Brain microvascular endothelial cell (primary cell): ENCODE measurements at regions not wholly inside any gene's neighbourhood (a gene's known extent, or its start where the extent isn't known, plus 50 kb on each side); places are given as distances from the start of the nearest gene placed in this dataset.

Experiments used
- DNase-seq: peaks from one replicate; pipeline ENCODE4 v3.0.0-alpha.2; 2020
- H3K27ac ChIP-seq: fragments of 250-450 bp; sonication (Bioruptor Pico); 2 replicates; pipeline ENCODE4 v1.5.1; 2020; ENCODE audit warnings: mild to moderate bottlenecking, moderate library complexity
- H3K27me3 ChIP-seq: fragments of 250-450 bp; sonication (Bioruptor Pico); replicated peaks from 2 replicates; pipeline ENCODE4 v1.5.1; 2020; ENCODE audit warnings: mild to moderate bottlenecking
- H3K36me3 ChIP-seq: fragments of 250-450 bp; sonication (Bioruptor Pico); replicated peaks from 2 replicates; pipeline ENCODE4 v1.5.1; 2020; ENCODE audit warnings: mild to moderate bottlenecking
- H3K4me3 ChIP-seq: 2 replicates; pipeline ENCODE4 v1.5.1; 2011; ENCODE audit warnings: low read depth, mild to moderate bottlenecking, control low read depth, low read length, moderate library complexity
- in situ Hi-C: cut with HindIII; loops from 2 replicates; pipeline ENCODE4 v1.10.0; 2017; ENCODE audit warnings: low sequenced_read_pairs, low pct_ligation_motif_present
- TF ChIP-seq, protein P1 (sequence below): IDR thresholded peaks from 2 replicates; pipeline ENCODE4 v1.5.1; 2011; ENCODE audit warnings: low read depth, mild to moderate bottlenecking, moderate library complexity, low read length, control low read depth, inconsistent platforms; ENCODE audit errors: missing control alignments

DNA sequence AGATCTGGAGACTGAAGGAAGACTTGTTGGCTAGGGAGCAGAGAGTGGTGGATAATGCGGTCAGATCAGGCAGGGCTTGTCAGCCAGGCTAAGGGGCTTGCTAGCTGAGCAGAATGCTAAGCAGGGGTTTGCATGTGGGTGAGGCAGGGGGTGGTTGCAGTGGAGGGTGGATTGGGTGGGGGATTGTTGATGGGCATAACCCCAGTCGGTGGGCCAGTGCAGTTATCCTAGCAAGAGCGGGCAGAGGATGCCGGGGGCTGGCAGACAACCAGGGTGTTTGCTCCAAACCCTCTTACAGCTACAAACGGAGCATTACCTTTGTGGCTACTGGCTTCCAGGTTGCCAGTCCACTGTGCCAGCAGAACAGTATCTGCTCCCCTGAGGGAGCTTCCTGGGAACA lies 131.5 kb upstream of the LGALSL start:
- H3K36me3 ChIP-seq = no peaks in the 10 kb centered on the region
- H3K27ac ChIP-seq = no peak overlapping the region

DNA sequence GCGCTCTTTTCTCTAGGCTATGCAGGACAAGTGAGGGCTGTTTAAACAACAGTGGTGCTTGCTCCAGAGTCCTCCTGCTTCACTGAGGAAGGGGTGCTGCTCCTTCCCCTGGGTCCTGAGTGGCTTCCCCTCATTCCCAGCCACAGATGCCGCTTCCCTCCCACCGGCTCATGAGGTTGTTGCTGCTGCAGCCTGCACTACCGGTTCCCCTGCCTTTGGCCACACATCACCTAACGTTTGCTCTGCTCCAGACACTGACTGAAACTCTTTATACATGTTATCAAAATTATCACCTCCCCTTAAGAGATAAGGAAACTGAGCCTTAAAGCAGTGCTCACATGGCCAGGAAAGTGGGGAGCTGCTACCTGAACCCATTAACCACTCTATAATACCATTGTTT lies 130.8 kb upstream of the LGALSL start:
- in situ Hi-C loops = loop anchor here (25.0 kb wide), 1 partner anchor 286 kb away; no protein-coding TSS in a partner anchor
- DNase-seq = no peak
- Histone ChIP-seq H3K36me3 (no peaks in the 10 kb centered on the region), H3K27me3 (peaks cover 3% of the 10 kb centered on the region), H3K27ac (no peak overlapping the region), H3K4me3 (no peak overlapping the region)
- TF ChIP-seq, protein P1, sequence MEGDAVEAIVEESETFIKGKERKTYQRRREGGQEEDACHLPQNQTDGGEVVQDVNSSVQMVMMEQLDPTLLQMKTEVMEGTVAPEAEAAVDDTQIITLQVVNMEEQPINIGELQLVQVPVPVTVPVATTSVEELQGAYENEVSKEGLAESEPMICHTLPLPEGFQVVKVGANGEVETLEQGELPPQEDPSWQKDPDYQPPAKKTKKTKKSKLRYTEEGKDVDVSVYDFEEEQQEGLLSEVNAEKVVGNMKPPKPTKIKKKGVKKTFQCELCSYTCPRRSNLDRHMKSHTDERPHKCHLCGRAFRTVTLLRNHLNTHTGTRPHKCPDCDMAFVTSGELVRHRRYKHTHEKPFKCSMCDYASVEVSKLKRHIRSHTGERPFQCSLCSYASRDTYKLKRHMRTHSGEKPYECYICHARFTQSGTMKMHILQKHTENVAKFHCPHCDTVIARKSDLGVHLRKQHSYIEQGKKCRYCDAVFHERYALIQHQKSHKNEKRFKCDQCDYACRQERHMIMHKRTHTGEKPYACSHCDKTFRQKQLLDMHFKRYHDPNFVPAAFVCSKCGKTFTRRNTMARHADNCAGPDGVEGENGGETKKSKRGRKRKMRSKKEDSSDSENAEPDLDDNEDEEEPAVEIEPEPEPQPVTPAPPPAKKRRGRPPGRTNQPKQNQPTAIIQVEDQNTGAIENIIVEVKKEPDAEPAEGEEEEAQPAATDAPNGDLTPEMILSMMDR = no peak

More for the DNA sequence above, 131.5 kb upstream of the LGALSL start:
- in situ Hi-C loops = loop anchor here (25.0 kb wide), 1 partner anchor 285 kb away; no protein-coding TSS in a partner anchor
- TF ChIP-seq, protein P1 = no peak
- Histone ChIP-seq H3K4me3 (no peak overlapping the region), H3K27me3 (peaks cover 3% of the 10 kb centered on the region)
- DNase-seq = no peak

DNA sequence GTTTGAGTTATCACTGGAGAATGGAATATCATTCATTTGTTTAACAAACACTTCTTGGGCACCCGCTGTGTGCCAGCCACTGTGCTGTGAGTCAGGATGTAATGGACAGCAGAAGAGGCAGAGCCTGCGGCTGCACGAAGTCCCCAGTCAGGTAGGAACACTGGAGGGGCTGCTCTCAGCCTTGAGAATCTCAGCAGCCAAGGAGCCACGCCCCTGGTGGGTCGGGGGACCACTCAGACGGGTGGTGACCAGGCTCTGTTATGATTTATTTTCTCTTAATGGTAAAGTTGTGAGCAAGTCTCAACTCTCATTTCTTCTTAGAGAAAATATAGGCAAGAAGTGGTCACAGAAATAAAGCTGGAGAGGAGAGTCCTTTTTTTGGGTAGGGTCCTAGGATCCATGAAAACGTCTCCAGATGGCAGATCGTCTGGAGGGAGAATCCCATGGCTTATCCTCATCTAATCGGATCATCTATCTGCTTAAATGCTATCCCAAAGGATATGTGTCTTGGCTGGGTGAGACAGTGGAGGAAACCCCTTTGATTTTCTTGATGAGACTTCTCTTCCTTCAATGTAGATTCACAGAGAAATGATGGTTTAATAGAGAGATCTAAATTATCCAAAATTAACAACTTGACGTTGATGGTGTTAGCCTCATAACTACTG lies 129.1 kb upstream of the LGALSL start:
- in situ Hi-C loops = loop anchor here (25.0 kb wide), 1 partner anchor 288 kb away; no protein-coding TSS in a partner anchor

DNA sequence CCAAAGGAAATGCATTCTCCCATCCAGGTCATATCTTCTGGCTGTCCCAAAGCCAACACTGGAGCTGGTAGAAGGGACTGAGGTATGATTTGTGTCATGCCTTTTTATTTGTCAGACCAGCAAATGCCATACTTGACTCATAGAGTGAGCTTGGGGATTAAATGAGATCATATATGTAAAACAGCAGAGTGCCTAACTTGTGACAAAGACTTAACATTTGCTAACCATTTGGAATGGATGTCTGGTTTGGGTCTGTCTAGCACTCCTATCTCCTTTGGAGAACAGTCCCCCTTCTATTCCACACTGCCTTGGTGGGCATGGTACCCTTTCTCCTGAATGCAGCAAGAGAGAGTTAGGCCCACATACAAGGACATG lies 128.5 kb upstream of the LGALSL start:
- Histone ChIP-seq H3K27ac (no peak overlapping the region), H3K4me3 (no peak overlapping the region), H3K27me3 (peaks cover 3% of the 10 kb centered on the region), H3K36me3 (no peaks in the 10 kb centered on the region)
- TF ChIP-seq, protein P1 = no peak
- in situ Hi-C loops = no loop called here
- DNase-seq = no peak

More for the DNA sequence above, 129.1 kb upstream of the LGALSL start:
- Histone ChIP-seq H3K27me3 (peaks cover 3% of the 10 kb centered on the region), H3K27ac (no peak overlapping the region), H3K36me3 (no peaks in the 10 kb centered on the region), H3K4me3 (no peak overlapping the region)
- DNase-seq = no peak
- TF ChIP-seq, protein P1 = no peak

DNA sequence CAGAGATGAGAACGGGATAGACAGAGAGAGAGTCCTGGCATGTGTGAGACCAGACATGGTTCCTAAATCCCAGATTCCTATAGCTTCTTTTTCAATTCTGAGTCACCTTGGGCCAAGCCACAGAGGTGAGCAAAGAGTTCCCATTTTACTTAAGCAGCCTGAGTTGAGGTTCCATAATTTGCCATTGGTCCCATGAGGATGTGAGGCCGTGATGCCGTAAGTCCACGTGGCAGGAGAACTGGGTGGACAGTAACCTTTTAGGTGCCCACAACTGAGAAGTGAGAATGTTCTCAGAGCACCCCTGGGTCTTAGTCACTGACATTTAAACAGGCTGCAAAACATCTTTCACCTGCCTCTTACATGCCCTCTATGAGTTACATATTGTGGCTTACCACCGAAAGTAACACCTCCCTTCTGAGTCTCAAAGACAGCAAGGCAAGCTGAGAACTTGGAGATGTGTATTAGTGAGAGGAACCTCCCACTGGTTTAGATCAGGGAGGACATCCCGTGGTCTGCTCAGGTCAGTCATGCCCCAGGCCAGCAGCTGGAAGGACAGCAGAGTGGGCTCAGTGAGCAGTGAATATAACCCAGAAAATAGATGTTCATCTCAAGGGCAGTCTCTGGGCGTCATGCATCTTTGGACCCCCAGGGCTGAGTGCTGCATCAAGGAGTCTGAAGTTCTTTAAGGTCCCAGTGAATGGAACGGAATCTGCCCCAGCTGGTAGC lies 127.9 kb upstream of the LGALSL start:
- Histone ChIP-seq H3K4me3 (no peak overlapping the region), H3K36me3 (no peaks in the 10 kb centered on the region), H3K27ac (no peak overlapping the region), H3K27me3 (peaks cover 3% of the 10 kb centered on the region)
- TF ChIP-seq, protein P1 = no peak
- DNase-seq = no peak
- in situ Hi-C loops = no loop called here
